GM12891 (cell line): ENCODE measurements at regions not wholly inside any gene's neighbourhood (a gene's known extent, or its start where the extent isn't known, plus 50 kb on each side); places are given as distances from the start of the nearest gene placed in this dataset.

ENCODE experiments used
- POLR2A ChIP-seq: IDR thresholded peaks from 2 replicates; pipeline ENCODE4 v1.6.1; 2011; ENCODE audit warnings: low read depth, low read length, control low read depth
- POLR2AphosphoS5 ChIP-seq: IDR thresholded peaks from 2 replicates; pipeline ENCODE4 v1.6.1; 2011; ENCODE audit warnings: low read depth, low read length, control low read depth
- TAF1 ChIP-seq: IDR thresholded peaks from 2 replicates; pipeline ENCODE4 v1.6.1; 2011; ENCODE audit warnings: low read depth, low read length, control low read depth

- no peak for TF ChIP-seq POLR2A
- TF ChIP-seq POLR2AphosphoS5, result no peak
- TF ChIP-seq TAF1, result no peak
Observed at GRCh38 chr10:1920941-1921340, 183.6 kb upstream of the ADARB2 start.
